Glutamatergic neuron (in vitro differentiated cells): ENCODE measurements at regions not wholly inside any gene's neighbourhood (a gene's known extent, or its start where the extent isn't known, plus 50 kb on each side); places are given as distances from the start of the nearest gene placed in this dataset.

Experiments used
- DNase-seq: peaks from one replicate; pipeline ENCODE4 v3.0.0; 2022
- H3K27ac Mint-ChIP-seq: one replicate; pipeline ENCODE4 v1.8.0; 2020; ENCODE audit warnings: mild to moderate bottlenecking, mixed read lengths, inconsistent platforms; ENCODE audit not compliant: unreplicated experiment
- H3K27me3 Mint-ChIP-seq: one replicate; pipeline ENCODE4 v1.8.0; 2020; ENCODE audit warnings: mild to moderate bottlenecking, moderate library complexity, mixed read lengths, inconsistent platforms; ENCODE audit not compliant: unreplicated experiment
- H3K36me3 Mint-ChIP-seq: one replicate; pipeline ENCODE4 v1.8.0; 2020; ENCODE audit warnings: mild to moderate bottlenecking, mixed read lengths, inconsistent platforms; ENCODE audit not compliant: unreplicated experiment
- H3K4me1 Mint-ChIP-seq: one replicate; pipeline ENCODE4 v1.8.0; 2020; ENCODE audit warnings: mild to moderate bottlenecking, low read depth, mixed read lengths, inconsistent platforms; ENCODE audit not compliant: unreplicated experiment
- H3K4me3 Mint-ChIP-seq: one replicate; pipeline ENCODE4 v1.8.0; 2020; ENCODE audit warnings: mild to moderate bottlenecking, mixed read lengths, inconsistent platforms; ENCODE audit not compliant: unreplicated experiment
- H3K9me3 Mint-ChIP-seq: one replicate; pipeline ENCODE4 v1.8.0; 2020; ENCODE audit warnings: mild to moderate bottlenecking, moderate library complexity, mixed read lengths, inconsistent platforms; ENCODE audit not compliant: unreplicated experiment
- TF ChIP-seq, protein P1 (sequence below): fragments of 200-600 bp; sonication (generic); IDR thresholded peaks from one replicate; pipeline ENCODE4 v1.5.0; 2021; ENCODE audit not compliant: partially characterized antibody, unreplicated experiment

DNA sequence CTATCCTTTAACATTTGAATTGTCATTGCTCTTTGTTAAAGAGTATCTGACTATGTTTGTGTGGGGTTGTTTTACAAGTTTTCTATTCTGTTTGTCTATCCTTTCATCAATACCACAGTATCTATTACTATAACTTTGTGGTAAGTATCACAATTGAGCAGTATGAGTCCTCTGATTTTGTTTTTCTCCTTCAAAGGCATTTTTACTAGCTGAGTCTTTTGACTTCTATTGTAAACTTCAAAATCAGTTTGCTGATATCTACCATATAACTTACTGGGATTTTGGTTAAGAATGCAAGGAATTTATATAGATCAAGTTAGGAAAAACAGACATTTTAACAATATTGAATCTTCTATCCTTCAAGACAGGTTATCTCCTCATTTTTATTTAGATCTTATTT lies 789.8 kb upstream of the PTPRD start:
- H3K4me1 Mint-ChIP-seq, result no peaks in the 10 kb centered on the region
- H3K36me3 Mint-ChIP-seq, result peaks cover 11% of the 10 kb centered on the region
- peaks cover 2% of the 10 kb centered on the region for H3K9me3 Mint-ChIP-seq
- no peaks in the 10 kb centered on the region for H3K27me3 Mint-ChIP-seq
- TF ChIP-seq, protein P1, sequence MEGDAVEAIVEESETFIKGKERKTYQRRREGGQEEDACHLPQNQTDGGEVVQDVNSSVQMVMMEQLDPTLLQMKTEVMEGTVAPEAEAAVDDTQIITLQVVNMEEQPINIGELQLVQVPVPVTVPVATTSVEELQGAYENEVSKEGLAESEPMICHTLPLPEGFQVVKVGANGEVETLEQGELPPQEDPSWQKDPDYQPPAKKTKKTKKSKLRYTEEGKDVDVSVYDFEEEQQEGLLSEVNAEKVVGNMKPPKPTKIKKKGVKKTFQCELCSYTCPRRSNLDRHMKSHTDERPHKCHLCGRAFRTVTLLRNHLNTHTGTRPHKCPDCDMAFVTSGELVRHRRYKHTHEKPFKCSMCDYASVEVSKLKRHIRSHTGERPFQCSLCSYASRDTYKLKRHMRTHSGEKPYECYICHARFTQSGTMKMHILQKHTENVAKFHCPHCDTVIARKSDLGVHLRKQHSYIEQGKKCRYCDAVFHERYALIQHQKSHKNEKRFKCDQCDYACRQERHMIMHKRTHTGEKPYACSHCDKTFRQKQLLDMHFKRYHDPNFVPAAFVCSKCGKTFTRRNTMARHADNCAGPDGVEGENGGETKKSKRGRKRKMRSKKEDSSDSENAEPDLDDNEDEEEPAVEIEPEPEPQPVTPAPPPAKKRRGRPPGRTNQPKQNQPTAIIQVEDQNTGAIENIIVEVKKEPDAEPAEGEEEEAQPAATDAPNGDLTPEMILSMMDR, result no peak
- no peak overlapping the region for H3K27ac Mint-ChIP-seq
- DNase-seq, result no peak
- no peak overlapping the region for H3K4me3 Mint-ChIP-seq

DNA sequence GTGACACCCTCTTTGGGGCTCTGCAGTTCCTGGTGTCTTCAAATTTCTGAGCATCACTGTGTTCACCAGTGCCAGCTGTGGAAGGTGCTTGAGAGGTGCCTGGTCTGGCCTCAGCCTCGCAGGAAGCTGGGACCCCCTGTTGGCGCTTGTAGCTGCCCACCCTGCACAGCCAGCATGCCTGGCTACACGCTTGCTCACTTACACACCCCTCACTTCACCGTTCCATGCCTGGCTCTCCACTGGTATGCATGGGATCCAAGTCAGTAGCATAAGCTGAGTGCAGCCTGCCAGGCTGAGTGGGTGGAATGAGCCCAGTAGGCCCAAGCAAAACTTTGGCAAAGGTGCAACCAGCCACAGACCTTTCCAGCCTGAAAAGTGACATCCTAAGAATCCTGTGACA lies 801.4 kb upstream of the PTPRD start:
- TF ChIP-seq, protein P1, result no peak
- no peak overlapping the region for H3K4me3 Mint-ChIP-seq
- peaks cover 5% of the 10 kb centered on the region for H3K4me1 Mint-ChIP-seq
- no peak overlapping the region for H3K27ac Mint-ChIP-seq
- no peak for DNase-seq
- H3K9me3 Mint-ChIP-seq, result no peaks in the 10 kb centered on the region
- no peaks in the 10 kb centered on the region for H3K27me3 Mint-ChIP-seq
- H3K36me3 Mint-ChIP-seq, result no peaks in the 10 kb centered on the region

DNA sequence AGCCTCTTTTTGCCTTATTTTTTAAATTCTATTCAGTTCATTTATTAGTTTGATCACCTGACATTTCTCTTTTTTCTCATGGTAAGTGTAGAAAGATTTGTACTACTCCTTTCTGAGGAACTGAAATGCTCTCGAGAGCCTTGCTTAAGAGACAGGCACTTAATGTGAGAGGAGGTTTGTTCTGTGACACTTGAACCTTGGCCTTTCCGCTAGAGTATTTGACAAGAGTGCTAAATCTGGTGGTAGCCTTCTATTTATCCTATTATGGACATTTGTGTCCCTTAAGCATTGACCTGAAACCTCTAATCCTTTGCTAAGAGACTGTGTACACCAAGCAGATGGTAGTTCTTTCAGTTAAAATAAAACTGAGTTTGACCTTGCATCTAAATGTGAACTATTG lies 805.0 kb upstream of the PTPRD start:
- Mint-ChIP-seq H3K27ac (no peak overlapping the region), H3K27me3 (no peaks in the 10 kb centered on the region), H3K4me3 (no peak overlapping the region), H3K9me3 (no peaks in the 10 kb centered on the region), H3K36me3 (no peaks in the 10 kb centered on the region), H3K4me1 (peaks cover 5% of the 10 kb centered on the region)
- TF ChIP-seq, protein P1, result no peak
- no peak for DNase-seq

DNA sequence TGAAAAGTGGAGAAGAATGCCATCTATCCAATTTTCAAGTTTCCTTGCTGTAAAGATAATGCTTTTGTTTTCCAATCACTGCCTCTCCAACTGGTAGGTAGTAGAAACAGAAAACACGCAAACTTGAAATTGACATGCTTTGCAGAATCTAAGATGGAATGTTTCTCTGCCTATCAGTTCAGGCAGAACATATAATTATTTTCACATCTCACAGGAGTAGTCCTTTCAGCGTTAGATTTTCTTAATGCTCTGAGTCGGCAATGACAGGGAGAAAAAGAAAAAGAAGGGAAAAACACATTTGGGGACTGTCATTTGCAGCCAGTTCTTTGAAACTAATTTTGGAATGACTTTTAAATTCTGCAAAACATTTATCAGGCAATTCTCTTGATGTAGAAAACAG lies 818.7 kb upstream of the PTPRD start:
- Mint-ChIP-seq H3K36me3 (no peaks in the 10 kb centered on the region), H3K27ac (no peak overlapping the region), H3K9me3 (no peaks in the 10 kb centered on the region), H3K4me3 (no peak overlapping the region), H3K27me3 (no peaks in the 10 kb centered on the region), H3K4me1 (no peaks in the 10 kb centered on the region)
- no peak for DNase-seq
- TF ChIP-seq, protein P1, result no peak

DNA sequence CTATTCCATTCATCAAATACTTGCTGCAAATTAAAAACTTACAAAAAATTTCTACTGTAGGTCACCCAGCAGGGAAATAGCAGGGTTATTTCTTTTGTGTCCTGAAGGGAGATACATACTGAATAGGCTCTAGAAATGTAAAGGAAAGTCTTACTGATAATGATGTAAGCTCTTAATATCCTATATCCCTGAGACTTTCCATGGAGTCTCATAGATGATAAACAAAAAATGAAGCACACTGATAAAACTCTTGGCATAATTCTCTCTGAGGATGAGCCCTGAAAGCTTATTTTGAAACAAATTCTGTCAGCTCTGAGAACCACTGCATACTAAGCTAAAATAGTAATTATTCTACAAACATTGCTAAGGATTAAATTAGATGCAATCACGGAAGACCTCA lies 819.6 kb upstream of the PTPRD start:
- Mint-ChIP-seq H3K4me1 (no peaks in the 10 kb centered on the region), H3K27ac (no peak overlapping the region), H3K36me3 (no peaks in the 10 kb centered on the region), H3K27me3 (no peaks in the 10 kb centered on the region), H3K9me3 (no peaks in the 10 kb centered on the region), H3K4me3 (no peak overlapping the region)
- TF ChIP-seq, protein P1, result no peak
- no peak for DNase-seq
